Panc1 (cell line): ENCODE measurements at regions not wholly inside any gene's neighbourhood (a gene's known extent, or its start where the extent isn't known, plus 50 kb on each side); places are given as distances from the start of the nearest gene placed in this dataset.

Source experiments
- ATAC-seq: fragments of 200-7000 bp; cut with Tn5 transposase; 2 replicates; pipeline ENCODE4 v1.9.1; 2020; ENCODE audit warnings: mild to moderate bottlenecking, moderate library complexity
- BruUV-seq: library from RNA; stranded (reverse); fragments of 400-500 nt; replicated peaks from 2 replicates; lab custom pipeline; 2021; lab: Mats Ljungman, UMichigan
- CTCF ChIA-PET: fragments of 300-600 bp; sonication (Branson Sonifier 250); formaldehyde crosslinking; loops from one replicate; lab custom pipeline; 2022; ENCODE audit warnings: antibody characterized with exemption; lab: Charles Lee
- POLR2A ChIA-PET: fragments of 300-600 bp; sonication (Branson Sonifier 250); formaldehyde crosslinking; loops from one replicate; lab custom pipeline; 2022; ENCODE audit warnings: antibody characterized with exemption; lab: Charles Lee
- DNase-seq: peaks from one replicate; pipeline ENCODE4 v3.0.0-alpha.2; 2010; ENCODE audit warnings: low read depth, low spot score
- H3K27ac ChIP-seq: 2 replicates; pipeline ENCODE4 v1.5.1; 2011; ENCODE audit warnings: mild to moderate bottlenecking, low read length, inconsistent platforms
- H3K27me3 ChIP-seq: fragments of 200-500 bp; sonication (Bioruptor generic); 2 replicates; pipeline ENCODE4 v1.6.0; 2014; ENCODE audit warnings: low read length, inconsistent platforms; ENCODE audit not compliant: control insufficient read depth, insufficient read depth
- H3K36me3 ChIP-seq: fragments of 200-500 bp; sonication (Bioruptor generic); 2 replicates; pipeline ENCODE4 v1.5.1; 2014; ENCODE audit warnings: inconsistent platforms, mild to moderate bottlenecking, low read length, moderate library complexity; ENCODE audit not compliant: control insufficient read depth, insufficient read depth
- H3K4me1 ChIP-seq: 2 replicates; pipeline ENCODE4 v1.5.1; 2011; ENCODE audit warnings: inconsistent platforms, mild to moderate bottlenecking, low read length, moderate library complexity; ENCODE audit not compliant: control insufficient read depth, insufficient read depth
- H3K4me3 ChIP-seq, 2 experiments: 2 replicates each; pipeline ENCODE4 v1.5.1; 2011 to 2012; ENCODE audit warnings: low read depth in 2 of 2, low read length in 2 of 2, mild to moderate bottlenecking in 2 of 2, inconsistent platforms in 1 of 2, moderate library complexity in 1 of 2
- H3K9me3 ChIP-seq: fragments of 200-500 bp; sonication (Bioruptor generic); 2 replicates; pipeline ENCODE4 v1.5.1; 2014; ENCODE audit warnings: low read depth, mild to moderate bottlenecking, inconsistent platforms, low read length, moderate library complexity; ENCODE audit not compliant: control insufficient read depth, insufficient read depth
- CTCF ChIP-seq: fragments of 450-650 bp; IDR thresholded peaks from 2 replicates; pipeline ENCODE4 v1.5.1; 2017; ENCODE audit warnings: mild to moderate bottlenecking
- POLR2AphosphoS5 ChIP-seq: IDR thresholded peaks from 2 replicates; pipeline ENCODE4 v1.6.1; 2012; ENCODE audit warnings: mild to moderate bottlenecking, low read depth, low read length, moderate library complexity
- REST ChIP-seq, 2 experiments: IDR thresholded peaks; 2 replicates each; pipeline ENCODE4 v1.6.1; 2011 to 2012; ENCODE audit warnings: low read depth in 2 of 2, control low read depth in 1 of 2, low read length in 1 of 2, mild to moderate bottlenecking in 1 of 2, moderate library complexity in 1 of 2; ENCODE audit not compliant: insufficient read depth in 1 of 2
- SIN3A ChIP-seq: IDR thresholded peaks from 2 replicates; pipeline ENCODE4 v1.6.1; 2012; ENCODE audit warnings: low read depth, mild to moderate bottlenecking, low read length, moderate library complexity, borderline replicate concordance; ENCODE audit not compliant: insufficient read depth
- TCF7L2 ChIP-seq: IDR thresholded peaks from 2 replicates; pipeline ENCODE4 v1.6.1; 2011; ENCODE audit warnings: mild to moderate bottlenecking, low read depth, low read length, inconsistent platforms
- in situ Hi-C: cut with HindIII; loops from 2 replicates; pipeline ENCODE4 v1.10.0; 2016; ENCODE audit warnings: low sequenced_read_pairs, low pct_unique_long_range_greater_than_20kb
- intact Hi-C: fragments of 100-400 bp; cut with micrococcal nuclease; formaldehyde crosslinking; loops from one replicate; pipeline ENCODE4 v1.10.0; 2022; ENCODE audit not compliant: unreplicated experiment

GRCh38 chr5:116914869-116915504 lies 340.4 kb upstream of the SEMA6A start:
- in situ Hi-C loops, result no loop called here

GRCh38 chr5:116912221-116912620 lies 337.6 kb upstream of the SEMA6A start:
- Histone ChIP-seq H3K9me3 (no peaks in the 10 kb centered on the region), H3K36me3 (no peaks in the 10 kb centered on the region), H3K27ac (no peak overlapping the region), H3K4me3 (no peak overlapping the region), H3K27me3 (no peaks in the 10 kb centered on the region), H3K4me1 (no peaks in the 10 kb centered on the region)
- no peak for DNase-seq
- in situ Hi-C loops (no loop called here), intact Hi-C loops (no loop called here)
- TF ChIP-seq CTCF (no peak), SIN3A (no peak), TCF7L2 (no peak), REST (IDR thresholded peaks at IDR 0.05; ENCODE audit: insufficient read depth in 1 of 2, low read depth in 2 of 2, low read length in 1 of 2) (no peak), POLR2AphosphoS5 (no peak)
- ChIA-PET POLR2A (no interaction called here), CTCF (no interaction called here)
- BruUV-seq, result no TSS peak
- ATAC-seq, result no peak

More at GRCh38 chr5:116914869-116915504, 340.4 kb upstream of the SEMA6A start:
- Histone ChIP-seq H3K27ac (no peak overlapping the region), H3K36me3 (no peaks in the 10 kb centered on the region), H3K4me1 (no peaks in the 10 kb centered on the region), H3K4me3 (no peak overlapping the region), H3K27me3 (no peaks in the 10 kb centered on the region), H3K9me3 (no peaks in the 10 kb centered on the region)
- DNase-seq (no peak), ATAC-seq (no peak)
- ChIA-PET CTCF (no interaction called here), POLR2A (no interaction called here)
- BruUV-seq, result no TSS peak
- TF ChIP-seq POLR2AphosphoS5 (no peak), CTCF (no peak), REST (IDR thresholded peaks at IDR 0.05; ENCODE audit: insufficient read depth in 1 of 2, low read depth in 2 of 2, low read length in 1 of 2) (no peak), TCF7L2 (no peak)
- intact Hi-C loops, result no loop called here
